HG02870 (cell line): ENCODE measurements at regions not wholly inside any gene's neighbourhood (a gene's known extent, or its start where the extent isn't known, plus 50 kb on each side); places are given as distances from the start of the nearest gene placed in this dataset.

Experiments
- ATAC-seq: cut with Tn5 transposase; IDR thresholded peaks from one replicate; pipeline ENCODE4 v1.9.1; 2021; ENCODE audit warnings: mild to moderate bottlenecking, moderate library complexity; ENCODE audit not compliant: unreplicated experiment

DNA sequence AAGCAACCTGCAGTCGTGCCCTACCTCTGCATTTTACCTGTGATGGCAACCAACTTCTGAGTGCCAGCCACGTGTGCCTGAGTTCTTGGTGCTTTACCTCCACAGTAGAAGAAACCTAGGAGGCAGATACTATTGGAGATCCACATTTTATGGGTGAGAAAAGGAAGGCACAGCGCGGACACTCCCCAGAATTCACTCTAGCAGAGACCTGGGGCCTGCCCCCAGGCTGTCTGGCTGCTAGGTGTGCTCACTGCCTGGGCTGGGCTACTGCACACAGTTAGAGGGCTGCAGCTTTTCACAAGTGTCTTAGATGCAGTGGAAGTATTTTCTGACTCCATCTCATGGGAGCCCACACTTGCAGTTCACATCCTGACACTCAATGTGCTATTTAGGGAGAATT lies 598.8 kb upstream of the ADAMTS16 start:
- ATAC-seq: no peak

GRCh38 chr5:4542145-4542778 lies 597.9 kb upstream of the ADAMTS16 start:
- ATAC-seq: no peak

DNA sequence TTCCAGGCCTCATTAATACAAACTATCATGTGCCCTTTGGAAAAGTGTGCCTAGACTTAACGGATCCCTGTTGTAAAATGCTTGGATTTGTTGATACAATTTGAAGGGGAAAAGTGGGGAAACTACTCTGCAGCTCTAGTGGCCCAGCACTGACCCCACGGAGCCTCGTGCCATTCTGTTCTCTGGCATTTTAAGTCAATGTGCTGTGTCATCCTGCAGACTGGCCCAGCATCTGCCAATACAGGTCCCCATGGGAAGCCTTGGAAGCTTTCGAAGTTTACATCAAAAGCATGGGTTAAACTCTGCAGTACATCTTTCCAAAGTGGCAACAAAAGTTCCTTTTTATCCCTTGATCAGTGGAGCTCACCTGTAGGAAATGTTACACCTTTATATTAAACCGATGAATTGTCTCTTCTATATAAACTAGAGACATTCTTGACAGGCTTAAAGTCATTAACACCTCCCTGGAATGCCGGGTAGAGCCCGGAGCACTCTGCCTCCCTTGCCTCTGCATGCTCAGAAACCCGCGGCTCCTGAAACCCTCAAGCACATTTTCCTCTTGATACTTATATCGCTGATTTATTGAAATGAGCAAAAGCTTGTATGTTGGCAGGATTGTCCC lies 596.0 kb upstream of the ADAMTS16 start:
- no peak for ATAC-seq

DNA sequence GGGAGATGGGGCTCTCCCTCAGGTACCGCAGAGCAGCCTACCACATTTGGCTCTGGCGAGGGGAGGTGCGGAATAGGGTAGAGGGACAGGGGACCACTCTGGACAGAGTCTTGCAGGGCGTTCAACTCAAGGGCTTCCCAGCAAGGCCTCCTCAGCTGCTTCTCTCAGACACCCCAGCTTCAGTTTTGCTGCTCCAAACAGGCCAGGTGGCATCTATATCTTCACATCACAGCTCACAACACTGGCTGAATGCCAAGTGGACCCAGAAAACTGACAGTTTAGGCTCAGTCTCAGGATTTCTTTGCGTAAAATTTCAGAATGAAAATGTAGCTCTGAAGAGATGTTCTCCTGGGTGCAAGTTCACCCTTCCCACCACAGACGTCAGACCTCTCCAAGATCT lies 592.6 kb upstream of the ADAMTS16 start:
- no peak for ATAC-seq

GRCh38 chr5:4548341-4548740 lies 591.8 kb upstream of the ADAMTS16 start:
- no peak for ATAC-seq

- no peak for ATAC-seq
Observed at GRCh38 chr5:4549351-4549750, 590.8 kb upstream of the ADAMTS16 start.

DNA sequence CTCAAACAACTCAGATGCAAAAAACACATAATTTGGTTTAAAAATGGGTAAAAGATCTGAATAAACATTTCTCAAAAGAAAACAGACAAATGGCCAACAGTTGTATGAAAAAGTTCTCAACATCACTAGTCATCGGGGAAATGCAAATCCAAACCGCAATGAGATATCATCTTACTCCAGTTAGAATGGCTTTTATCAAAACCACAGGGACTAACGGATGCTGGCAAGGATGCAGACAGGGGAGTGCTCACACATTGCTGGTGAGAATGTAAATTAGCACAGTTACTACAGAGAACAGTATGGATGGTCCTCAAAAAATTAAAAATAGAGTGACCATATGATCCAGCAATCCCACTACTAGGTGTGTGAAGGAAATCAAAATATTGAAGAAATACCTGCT lies 589.1 kb upstream of the ADAMTS16 start:
- ATAC-seq: no peak

- no peak for ATAC-seq
Observed at GRCh38 chr5:4553130-4553529, 587.0 kb upstream of the ADAMTS16 start.

- no peak for ATAC-seq
Observed at GRCh38 chr5:4553978-4554377, 586.2 kb upstream of the ADAMTS16 start.

DNA sequence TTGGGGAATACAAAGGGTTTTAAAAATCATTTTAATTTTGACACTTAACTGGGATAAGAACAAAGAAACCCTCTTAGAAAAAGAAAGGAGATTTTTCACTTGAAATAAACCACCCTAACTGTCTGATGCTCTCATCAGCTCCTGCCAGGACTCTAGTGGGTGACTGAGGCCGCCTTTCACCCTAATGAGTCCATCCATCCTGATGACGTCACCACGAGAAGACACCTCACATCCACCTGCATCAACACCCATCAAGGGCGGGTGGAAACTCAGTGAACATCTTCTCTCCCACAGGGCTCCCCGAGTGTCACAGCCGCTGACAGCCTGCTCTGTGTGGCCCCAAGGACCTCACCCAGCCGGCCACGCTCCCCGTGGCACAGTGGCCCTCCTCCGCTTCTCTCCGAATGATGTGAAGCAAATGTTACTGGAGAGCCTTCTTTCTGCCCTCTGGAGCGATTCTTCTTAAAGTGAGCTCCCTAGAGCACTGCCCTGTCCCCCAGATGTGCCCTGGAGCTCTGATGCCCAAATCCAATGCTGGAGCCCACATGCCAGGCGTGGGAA lies 584.3 kb upstream of the ADAMTS16 start:
- ATAC-seq: no peak

- no peak for ATAC-seq
Observed at GRCh38 chr5:4561403-4561802, 578.7 kb upstream of the ADAMTS16 start.

DNA sequence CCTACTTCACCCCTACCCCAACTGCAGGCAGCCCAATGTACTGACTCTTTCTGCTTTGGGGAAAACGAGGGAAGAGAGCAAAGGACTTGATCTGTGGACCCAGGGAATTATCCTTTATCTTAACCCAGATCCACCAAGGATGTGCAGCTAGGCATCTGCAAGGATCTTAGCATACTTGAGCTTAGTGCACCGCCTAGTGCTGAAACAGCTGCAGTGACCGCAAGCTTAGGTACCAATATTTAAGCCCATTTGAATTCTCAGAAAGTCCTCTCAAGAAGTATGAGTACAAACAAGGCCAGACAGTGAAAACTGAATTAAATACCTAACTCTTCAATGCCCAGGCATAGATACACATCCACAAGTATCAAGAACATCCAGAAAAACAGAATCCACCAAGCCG lies 576.7 kb upstream of the ADAMTS16 start:
- no peak for ATAC-seq

GRCh38 chr5:4570047-4570995 lies 569.8 kb upstream of the ADAMTS16 start:
- ATAC-seq: no peak

- no peak for ATAC-seq
Observed at GRCh38 chr5:4571248-4571948, 568.7 kb upstream of the ADAMTS16 start.

GRCh38 chr5:4572311-4573100 lies 567.6 kb upstream of the ADAMTS16 start:
- ATAC-seq: no peak

DNA sequence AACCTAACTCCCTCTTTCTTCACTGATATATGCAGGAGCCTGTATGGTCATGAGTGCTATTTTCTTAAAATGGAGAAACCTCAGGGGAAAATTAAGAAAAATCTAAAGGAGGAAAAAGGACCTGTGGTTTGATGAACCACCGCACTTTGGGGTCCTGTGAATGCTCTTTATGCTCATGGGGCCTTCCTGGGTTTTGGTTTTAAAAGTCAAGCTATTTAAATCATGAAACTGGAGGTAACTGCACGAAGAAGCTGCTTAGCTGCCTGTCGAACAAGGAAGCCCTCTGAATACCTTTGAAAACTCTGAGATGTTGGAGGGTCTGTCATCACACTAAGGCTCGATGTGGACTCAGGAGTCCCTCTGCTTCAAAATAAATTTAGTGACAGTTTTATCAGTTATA lies 564.5 kb upstream of the ADAMTS16 start:
- ATAC-seq: no peak

DNA sequence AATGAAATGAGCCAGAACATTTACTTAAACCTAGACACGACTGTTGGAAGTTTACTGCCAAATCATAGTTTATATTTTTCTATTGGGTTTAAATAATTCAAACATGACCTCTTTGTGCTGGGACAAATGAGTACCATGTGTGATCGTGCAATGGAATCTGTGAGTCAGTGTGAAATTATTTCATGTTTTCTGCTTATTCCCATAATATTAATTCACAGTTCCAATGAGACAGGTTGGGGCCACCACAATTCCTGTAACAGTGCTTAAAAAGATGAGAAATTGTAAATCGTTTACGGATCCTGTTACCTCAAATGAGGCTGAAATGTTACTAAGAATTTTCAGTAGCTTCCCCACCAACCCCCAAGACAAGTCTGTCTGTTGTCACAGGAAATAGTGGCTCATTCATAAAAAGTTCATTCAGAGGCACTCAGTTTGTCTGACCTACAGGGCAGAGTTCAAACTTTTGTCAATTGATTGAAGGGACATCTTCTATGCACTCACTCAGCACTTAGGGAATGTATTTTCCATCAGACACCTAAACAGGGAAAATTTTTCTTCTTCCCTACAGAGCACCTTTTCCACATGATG lies 563.9 kb upstream of the ADAMTS16 start:
- ATAC-seq: no peak

- no peak for ATAC-seq
Observed at GRCh38 chr5:4576908-4577307, 563.2 kb upstream of the ADAMTS16 start.

GRCh38 chr5:4579679-4580078 lies 560.5 kb upstream of the ADAMTS16 start:
- ATAC-seq: no peak

- ATAC-seq: no peak
Observed at GRCh38 chr5:4580772-4581171, 559.4 kb upstream of the ADAMTS16 start.
